Left renal cortex interstitium (tissue), 4 donors: ENCODE measurements at regions not wholly inside any gene's neighbourhood (a gene's known extent, or its start where the extent isn't known, plus 50 kb on each side); places are given as distances from the start of the nearest gene placed in this dataset.

Source experiments
- DNase-seq, 4 donors: peaks; one replicate each; pipeline ENCODE4 v3.0.0-alpha.2; 2013; ENCODE audit warnings: low read depth in 4 of 4, low spot score in 2 of 4, missing footprints in 1 of 4

DNA sequence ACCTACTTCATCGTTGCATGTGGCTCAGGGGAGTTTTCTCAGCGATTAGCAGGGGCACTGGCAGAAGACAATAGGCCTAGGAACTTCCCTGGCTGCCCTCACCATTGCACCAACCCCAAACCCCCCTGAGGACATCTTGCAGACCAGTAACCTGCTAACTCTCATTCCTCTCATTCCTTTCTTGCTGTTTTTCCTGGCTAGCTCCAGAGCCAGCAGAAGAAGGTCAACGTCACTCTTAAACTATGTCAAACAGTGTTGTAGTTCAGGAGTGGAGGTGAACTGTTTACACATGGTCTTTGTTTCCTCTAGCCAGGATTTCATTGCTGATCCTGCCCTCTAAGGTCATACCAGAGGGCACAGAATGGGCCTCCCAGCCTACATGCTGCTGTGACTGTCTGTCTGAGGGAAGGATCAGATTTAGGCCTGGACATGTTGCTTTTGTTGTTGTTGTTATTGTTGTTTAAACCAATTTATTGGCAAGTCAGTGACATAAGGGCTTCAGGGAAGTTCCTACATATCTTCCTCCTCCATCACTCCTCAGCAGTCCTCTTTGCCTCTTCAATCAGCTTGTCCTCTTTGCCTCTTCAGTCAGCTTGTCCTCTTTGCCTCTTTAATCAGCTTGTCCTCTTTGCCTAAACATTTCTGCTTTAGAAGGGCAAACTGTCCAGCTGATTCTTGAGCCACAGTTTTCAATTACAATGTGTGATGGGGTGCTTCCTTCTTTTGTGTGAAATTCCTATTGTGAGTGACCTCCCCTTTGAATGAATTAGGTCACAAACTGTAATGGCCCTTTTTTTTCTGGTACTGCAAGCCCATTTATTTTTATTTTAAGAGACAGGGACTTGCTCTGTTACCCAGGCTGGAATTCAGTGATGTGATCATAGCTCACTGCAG, 471.9 kb upstream of the TNP1 start:
- peak in 1 of 4 donors; percentile 41 for DNase-seq

DNA sequence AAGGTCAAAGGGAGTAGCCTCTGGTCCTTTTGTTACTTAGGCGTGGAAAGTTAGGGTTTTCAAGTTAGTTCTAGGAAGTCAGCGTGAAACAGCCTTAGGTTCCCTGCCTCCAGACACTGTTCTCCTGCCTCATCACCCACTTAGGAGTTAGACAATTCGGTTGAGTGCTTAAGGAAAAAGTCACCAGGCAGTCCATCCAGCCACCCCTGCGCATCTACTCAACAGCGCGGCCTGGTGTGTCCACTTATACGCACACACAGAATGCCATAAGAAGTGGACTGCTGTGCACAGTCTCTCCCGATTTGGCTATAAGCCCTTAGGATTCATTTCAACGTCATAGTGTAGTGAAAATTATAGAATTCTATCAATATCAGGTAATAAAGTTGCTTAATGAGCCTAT, 470.8 kb upstream of the TNP1 start:
- no peak for DNase-seq

DNA sequence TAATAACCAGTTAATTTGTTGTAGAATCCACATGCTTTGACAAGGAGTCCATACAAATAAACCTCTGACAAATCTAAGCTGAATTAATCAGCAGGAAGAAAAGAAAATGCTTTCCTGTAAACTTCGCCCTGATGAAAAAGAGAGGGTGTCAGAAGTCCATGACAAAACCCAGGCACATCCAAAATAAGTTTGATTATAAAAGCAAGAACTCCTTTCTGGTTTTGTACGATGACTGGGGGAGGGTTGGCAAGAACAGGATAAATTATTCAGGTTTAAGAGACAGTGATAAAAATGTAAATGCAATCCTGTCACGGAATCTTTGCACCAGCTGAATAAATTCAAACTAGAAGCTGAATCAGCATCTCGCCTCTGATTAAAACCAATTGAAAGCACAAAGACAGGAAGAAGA, 469.2 kb upstream of the TNP1 start:
- DNase-seq: no peak

DNA sequence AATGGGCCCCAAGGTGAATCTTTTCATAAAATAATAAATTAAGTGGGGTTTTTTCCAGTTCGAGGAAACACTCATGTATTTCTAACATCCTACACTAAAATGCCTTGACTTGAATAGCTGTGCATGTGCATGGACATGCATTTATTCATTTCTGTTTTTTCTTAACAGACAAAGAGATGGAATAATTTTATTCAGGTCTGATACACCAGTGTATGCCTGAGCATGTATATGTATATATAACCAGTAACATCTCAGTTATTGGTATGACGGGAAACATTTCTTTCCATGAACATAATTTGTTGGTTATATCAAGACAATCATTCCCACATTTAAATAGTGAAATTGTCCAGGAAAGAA, 468.7 kb upstream of the TNP1 start:
- DNase-seq: no peak

DNA sequence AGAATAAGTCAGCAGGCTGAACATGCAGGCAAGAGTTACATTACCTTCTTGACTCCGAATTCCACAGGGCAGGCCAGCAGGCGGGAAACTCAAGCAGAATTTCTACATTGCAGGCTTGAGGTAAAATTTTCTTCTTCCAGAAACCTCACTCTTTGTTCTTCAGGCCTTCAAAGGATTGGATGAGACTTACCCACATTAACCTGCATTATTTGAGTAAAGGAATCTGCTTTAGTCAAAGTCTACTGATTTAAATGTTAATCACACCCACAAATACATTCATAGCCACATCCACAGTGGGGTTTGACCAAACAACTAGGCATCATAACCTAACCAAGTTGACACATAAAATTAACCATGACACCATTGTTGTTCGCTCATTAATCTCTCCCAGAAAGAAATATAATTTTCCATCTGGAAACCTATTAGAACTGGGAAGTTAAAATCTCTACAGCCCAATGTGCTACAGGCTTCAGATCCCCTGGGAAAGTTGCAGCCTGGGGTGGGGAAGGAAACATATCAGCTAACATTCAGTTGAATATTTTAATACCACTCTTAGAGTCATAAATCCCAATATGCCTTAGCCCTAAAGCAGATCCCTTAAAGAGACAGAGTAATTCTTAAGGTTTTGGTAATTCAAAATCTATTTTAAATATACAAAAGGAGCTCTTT, 468.2 kb upstream of the TNP1 start:
- DNase-seq: no peak

DNA sequence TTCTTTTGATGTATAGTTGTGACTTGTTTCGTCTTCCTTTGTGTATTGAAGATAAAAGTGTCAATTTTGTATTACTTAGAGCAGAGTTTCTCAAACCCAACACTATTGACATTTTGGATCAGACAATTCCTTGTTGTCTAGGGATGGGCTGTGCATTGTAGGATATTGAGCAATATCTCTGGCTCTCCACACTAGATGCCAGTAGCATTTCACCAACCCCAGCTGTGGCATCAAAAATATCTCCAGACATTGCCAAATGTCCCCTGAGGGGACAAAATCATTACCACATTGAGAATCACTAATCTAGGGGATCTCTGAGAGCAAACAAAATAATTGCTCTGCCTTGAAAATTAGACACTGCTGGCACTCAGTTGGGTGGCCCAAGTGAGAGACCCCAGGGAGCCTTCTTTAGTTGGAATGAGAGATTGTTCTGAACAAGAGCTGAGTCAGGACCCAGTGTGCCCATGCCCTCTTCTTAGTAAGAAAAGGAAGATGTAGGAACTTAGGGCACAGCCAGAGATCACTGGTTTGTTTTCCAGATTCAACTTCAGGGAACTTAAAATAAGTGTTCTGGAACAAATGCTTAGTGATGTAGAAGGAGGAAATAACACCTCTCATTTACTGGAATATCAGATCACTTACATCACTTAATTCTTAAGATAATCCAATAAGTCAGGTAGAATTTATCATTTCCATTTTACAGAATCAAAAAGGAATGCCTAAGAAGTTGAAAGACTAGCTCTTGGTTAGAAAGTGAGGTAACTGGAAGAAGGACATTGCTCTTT, 466.6 kb upstream of the TNP1 start:
- DNase-seq: no peak

DNA sequence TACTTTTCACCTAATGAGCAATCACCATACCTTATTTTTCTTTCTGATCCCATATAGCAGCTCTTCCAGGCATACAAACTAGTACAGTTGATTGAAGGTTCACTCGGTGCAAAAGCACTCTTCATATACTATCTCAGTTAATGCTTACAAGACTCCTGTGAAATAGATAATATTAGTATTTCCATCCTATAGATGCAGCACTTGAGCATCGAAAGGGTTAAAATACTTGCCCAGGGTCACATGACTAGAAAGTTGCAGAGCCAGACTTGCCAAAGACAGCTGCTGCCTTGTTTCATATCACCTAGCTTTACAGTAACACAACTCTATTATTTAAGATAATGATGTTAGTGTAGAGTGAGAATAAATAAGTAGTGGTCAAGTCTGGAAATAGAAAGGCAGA, 466.0 kb upstream of the TNP1 start:
- no peak for DNase-seq

DNA sequence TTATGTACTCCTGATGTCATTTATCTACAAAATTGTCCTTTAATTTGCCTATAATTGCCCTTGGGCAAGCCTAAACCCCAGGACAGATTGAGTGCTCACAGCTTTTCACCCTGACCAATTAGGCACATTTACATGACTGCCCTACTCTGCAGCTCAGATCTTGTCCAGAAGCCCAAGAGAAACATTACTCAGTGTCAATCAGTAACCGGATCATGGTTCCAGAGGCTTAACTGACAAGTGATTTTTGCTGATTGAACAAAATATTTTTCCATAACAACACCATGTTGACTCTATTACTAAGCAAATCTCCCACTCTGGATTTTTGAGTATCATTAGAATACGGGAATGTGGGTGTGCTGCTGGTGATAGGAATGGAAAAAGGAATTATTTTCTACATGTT, 465.4 kb upstream of the TNP1 start:
- DNase-seq: no peak

DNA sequence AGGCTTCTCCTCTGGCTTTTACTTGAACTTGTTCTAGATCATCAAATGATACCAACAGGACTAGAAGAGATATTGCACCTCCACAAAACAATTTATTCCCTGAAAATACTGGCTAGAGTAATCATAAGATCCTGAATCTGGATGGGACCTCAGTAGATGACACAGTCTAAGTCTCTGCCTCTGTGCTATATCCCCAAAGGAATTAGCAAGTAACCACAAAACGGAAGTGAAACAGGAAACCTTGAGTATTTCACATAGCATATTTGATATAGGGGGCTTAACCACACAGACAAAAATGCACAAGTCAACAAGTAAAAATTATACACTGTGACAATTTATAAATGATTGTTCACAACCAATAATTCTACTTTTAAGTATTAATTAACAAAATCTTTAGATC, 456.9 kb upstream of the TNP1 start:
- DNase-seq: no peak

DNA sequence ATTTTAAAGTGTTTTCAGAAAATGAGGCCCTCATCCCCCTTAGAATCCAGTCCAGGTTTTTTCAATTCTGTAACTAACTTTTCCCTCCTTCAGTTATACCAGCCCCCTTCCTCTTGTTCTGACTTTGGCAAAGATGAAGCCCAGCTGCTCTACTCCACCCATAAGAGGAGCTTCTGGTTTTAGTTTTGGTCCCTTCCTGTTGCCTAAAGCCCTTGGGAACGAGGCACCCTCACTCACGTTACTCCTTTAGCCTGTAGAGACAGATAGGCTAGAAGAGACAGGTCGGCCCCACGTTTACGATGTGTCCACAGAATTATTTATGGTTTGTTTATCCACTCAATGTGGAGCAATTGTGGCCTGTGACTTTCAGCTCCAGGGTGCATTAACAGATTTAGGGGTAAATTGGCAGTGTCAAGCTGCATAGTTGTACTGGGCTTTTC, 454.2 kb upstream of the TNP1 start:
- DNase-seq: peak in 1 of 4 donors; percentile 41

DNA sequence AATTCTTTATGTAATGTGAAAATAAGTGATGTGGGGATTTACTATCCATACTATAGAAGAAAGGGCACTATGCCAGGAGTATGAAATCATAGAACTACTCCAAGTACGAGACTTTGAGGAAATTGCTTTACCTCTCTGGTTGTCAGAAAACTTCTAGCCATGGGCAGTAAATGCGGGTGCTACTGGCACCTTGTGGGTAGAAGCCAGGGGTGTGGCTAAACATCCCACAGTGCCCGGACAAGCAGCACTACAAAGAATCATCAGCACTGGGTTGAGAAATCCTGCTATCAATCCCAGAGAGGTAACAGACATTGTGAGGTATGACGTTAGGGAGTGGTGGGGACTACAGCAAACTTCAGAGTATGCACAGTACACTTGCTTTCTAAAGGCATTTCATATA, 453.5 kb upstream of the TNP1 start:
- no peak for DNase-seq

DNA sequence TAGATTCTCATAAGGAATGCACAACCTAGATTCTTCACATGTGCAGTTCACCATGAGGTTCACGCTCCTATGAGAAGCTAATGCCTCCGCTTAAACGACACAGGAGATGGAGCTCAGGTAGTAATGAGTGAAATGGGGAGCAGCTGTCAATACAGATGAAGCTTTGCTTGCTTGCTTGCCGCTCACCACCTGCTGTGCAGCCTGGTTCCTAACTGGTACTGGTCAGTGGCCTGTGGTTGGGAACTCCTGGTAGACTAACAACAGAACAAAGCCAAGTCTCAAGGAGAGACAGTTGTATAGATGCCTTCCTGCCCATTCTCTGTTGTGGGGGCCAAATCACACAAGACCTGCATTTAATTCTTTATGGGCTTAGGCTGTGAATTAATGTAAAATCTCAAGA, 449.2 kb upstream of the TNP1 start:
- DNase-seq: no peak

DNA sequence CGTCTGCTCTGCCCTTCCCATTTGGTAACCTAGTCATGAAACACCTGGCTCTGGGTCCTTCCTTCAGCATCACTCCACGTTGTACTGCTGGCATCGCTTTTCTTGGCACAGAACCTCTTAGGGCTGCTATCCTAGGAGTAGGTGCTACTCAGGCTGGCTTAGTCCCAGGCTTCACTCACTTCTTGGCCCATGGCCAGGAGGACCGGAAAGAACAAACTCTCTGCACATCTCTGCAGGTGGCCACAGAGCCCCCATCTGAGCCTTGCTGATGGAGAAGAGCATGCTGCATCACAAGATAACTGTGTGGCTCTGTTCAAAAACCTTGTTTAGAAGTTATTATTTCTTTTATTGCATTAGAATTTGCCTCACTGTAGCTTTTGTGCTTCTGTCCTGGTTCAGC, 447.2 kb upstream of the TNP1 start:
- DNase-seq: no peak

DNA sequence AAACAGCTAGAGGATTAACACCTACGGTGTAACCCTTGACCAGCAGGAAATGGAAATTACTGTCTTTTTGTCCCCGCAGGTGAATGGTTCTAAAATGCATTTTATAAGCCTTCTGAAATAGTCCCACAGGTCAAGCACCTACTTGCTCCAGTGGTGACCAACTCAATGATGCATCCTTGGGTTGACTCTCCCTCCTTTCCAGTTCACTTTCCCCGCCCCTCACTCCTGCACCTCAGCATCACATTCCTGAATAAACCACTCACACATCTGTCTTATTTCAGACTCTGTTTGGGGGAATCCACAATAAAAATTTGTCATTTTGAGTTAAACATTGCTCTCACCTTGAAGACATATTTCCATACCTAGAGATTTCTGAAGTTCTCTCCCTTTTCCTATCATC, 446.0 kb upstream of the TNP1 start:
- no peak for DNase-seq

DNA sequence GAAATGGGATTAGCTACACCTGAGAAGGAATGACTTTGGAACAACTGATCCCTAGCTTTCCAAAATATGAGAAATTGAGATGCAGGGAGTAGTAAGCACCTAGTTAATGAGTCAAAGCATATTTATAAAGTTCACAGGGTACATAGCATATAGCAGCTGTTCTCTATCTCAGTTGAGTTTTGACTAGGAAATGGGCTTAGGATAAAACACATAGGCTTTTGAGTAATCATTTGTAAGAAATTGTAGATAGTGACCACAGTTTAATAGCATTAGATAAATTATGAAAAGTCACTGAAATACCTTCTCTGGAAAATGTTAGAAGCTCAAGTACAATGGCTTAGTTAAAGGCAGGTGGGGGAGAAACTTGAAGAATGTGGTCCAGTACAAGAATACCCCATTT, 444.7 kb upstream of the TNP1 start:
- no peak for DNase-seq

DNA sequence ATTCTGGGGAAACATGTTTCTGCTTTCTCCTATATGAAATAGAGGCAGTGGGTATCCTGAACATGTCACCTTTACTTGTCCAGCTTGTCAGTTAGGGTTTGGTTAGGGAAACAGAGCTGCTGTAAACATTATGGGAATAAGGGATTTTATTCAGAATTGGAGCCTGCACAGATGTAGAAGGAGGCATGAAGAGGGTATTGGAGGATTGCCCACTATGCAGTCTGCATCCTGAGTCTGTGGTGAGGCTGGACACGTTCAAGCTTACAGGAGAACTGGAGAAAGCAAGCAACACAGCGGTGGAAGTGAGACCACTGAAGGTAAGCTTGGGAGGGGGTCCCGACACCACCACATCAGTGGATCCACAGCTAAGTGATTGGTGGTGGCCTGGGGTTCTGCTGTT, 443.0 kb upstream of the TNP1 start:
- no peak for DNase-seq

DNA sequence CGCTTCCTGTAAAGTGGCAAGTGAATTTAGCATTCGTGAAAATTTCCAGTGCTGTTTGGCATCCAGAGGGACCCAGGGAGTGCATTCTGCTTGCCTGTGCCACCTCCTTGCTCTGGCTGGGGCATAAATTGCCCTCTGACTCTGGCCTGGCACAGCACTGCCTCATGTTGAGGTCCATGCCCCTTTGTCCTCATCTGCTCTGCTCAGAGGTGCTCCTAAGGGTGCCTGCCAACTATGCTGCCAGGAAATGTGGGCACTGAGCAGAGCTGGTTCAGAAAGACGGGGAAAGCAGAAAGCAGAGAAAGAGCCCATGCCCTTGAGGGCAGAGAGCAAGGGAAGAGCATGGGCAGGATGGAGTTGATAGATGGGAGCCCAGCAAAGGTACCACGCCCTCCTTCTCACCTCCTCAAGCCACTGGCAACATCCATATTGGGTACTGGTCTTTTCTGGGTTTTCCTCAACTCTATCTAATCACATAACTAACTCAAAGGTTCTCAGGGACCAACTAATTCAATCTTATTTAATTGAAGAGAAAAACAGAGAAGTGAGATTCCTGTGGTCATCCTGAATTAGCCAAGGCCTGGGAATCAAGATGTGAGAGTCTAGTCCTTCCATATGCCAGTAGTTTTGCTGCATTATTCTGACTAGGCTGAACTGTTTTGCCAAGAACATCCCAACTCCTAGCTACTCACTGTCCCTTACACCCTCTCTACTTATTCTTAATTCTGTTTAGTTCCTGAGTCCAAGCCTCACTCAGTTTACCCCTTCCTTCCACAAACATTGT, 441.5 kb upstream of the TNP1 start:
- DNase-seq: no peak

DNA sequence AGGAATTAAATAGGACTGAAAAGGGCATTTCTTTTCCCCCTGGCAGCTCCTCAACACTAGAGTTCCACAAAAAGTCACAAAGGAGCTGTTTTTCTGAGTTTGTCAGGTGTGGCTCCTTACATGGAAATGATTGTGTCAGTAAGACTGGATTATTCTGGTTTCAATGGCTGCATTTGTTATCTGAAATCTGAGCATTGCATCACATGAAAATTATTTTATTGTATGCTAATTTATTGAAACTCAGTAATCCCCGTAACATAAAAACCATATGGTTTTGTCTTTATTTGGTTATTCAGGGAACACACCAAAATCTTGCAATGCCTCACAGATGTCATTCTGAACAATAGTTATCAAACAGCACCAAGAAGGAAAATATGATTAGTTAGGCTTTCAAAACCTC, 439.7 kb upstream of the TNP1 start:
- DNase-seq: no peak

DNA sequence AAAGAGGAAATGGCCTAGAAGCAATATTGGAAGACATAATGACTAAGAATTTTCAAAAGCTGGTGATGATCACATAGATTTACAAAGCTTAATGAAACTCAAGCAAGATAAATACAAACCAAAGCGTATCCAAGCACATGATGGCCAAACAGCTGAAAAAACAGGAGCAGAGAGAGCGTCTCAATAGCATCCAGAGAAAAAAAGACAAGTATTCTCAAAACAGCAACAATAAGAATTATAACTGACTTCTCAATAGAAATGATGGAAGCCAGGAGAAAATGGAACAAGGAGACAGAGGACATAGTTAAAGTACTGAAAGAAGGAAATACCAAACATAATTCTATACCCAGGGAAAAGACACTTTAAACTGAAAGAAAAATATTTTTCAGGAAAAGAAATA, 437.2 kb upstream of the TNP1 start:
- no peak for DNase-seq

DNA sequence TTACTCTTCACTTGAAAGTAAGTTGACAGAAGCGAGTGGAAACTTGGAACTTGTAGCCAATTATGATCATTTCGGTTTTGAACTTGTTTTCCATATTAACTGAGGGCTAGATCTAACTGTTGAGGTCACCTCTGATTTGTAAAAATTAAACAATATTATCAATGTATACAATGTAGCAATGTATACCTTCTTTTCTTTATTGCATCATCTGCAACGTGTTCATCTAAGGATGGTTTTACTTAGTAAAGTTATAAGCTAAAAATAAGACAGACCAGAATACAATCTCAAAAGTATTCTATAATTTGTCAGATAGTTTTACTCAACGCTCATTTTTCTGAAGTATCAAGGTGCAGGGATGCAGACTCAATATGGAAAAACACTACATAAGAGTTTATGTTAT, 435.0 kb upstream of the TNP1 start:
- DNase-seq: no peak

DNA sequence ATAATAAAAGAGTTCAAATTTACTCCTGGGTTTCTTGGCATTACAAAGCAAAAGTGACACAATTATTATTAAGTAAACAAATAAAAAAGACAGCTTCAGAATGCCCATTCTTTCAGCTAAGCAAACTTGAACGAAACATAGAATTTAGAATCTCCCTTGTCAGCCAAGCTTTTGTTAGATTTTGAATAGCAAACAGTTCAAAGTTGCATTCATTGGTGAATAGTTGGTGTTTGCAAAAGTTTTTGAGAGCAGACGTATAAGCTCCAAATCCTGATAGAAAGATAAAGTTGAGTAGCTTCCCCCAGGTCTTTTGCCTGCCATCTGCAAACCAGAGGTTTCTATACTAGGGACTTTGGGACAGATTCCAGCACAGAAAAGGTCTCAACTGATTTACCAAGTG, 434.3 kb upstream of the TNP1 start:
- no peak for DNase-seq
